GM23248 (cell line): ENCODE measurements at regions not wholly inside any gene's neighbourhood (a gene's known extent, or its start where the extent isn't known, plus 50 kb on each side); places are given as distances from the start of the nearest gene placed in this dataset.

ENCODE experiments used
- EZH2 ChIP-seq: fragments of 200-600 bp; sonication (generic); IDR thresholded peaks from 2 replicates; pipeline ENCODE4 v1.6.1; 2018; ENCODE audit warnings: antibody characterized with exemption, mild to moderate bottlenecking; ENCODE audit not compliant: insufficient read depth, poor library complexity, severe bottlenecking
- EZH2phosphoT487 ChIP-seq: fragments of 200-600 bp; sonication (generic); IDR thresholded peaks from 2 replicates; pipeline ENCODE4 v1.6.1; 2018; ENCODE audit warnings: antibody characterized with exemption, moderate library complexity, mild to moderate bottlenecking, low read depth; ENCODE audit not compliant: insufficient read depth

GRCh38 chr5:39648085-39648847, 223.5 kb upstream of the DAB2 start:
- no peak for TF ChIP-seq EZH2phosphoT487
- TF ChIP-seq EZH2: no peak
